ENCODE measurements at regions not wholly inside any gene's neighbourhood (a gene's known extent, or its start where the extent isn't known, plus 50 kb on each side); places are given as distances from the start of the nearest gene placed in this dataset.

DNA sequence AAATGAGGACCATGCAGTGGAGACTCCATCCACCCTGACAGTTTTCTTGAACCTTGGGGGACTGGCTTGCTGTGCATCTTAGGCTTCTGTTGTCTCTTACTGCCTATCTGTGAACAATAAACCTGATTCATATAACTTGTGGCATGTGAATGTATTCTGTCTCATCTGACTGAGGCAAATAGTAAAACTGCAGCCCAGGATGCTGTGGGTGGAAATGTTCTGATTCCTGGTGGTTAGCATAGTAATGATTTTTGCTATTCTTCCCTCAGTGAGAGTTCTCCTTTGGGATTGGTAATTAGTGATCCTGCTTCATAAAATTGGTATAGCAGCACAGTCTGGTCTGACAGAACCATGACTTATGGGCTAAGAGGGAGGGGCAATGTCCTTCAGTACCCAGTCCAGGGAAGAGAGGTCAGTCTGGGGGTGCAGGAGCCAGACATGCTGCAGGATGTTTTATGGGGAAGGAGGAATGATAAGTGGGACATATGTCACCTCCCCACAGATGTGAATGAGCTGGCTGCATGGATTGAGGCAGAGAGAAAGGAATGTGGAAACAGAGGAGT, 147.1 kb downstream of the OR2B2 start:
- no peaks in the 10 kb centered on the region for H3K9me3 ChIP-seq
- TF ChIP-seq EP300 (IDR thresholded peaks at IDR 0.05): no peak
- no peak for TF ChIP-seq POLR2AphosphoS5 (IDR thresholded peaks at IDR 0.05)
- TF ChIP-seq, protein P1, sequence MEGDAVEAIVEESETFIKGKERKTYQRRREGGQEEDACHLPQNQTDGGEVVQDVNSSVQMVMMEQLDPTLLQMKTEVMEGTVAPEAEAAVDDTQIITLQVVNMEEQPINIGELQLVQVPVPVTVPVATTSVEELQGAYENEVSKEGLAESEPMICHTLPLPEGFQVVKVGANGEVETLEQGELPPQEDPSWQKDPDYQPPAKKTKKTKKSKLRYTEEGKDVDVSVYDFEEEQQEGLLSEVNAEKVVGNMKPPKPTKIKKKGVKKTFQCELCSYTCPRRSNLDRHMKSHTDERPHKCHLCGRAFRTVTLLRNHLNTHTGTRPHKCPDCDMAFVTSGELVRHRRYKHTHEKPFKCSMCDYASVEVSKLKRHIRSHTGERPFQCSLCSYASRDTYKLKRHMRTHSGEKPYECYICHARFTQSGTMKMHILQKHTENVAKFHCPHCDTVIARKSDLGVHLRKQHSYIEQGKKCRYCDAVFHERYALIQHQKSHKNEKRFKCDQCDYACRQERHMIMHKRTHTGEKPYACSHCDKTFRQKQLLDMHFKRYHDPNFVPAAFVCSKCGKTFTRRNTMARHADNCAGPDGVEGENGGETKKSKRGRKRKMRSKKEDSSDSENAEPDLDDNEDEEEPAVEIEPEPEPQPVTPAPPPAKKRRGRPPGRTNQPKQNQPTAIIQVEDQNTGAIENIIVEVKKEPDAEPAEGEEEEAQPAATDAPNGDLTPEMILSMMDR (IDR thresholded peaks at IDR 0.05): no peak
- TF ChIP-seq POLR2A (IDR thresholded peaks at IDR 0.05): no peak
- peaks cover 100% of the 10 kb centered on the region for H3K27me3 ChIP-seq
- no peaks in the 10 kb centered on the region for H3K36me3 ChIP-seq
- H3K4me1 ChIP-seq: no peaks in the 10 kb centered on the region
- no peak for ATAC-seq
- no peak overlapping the region for H3K27ac ChIP-seq
- H3K4me3 ChIP-seq: no peak overlapping the region

DNA sequence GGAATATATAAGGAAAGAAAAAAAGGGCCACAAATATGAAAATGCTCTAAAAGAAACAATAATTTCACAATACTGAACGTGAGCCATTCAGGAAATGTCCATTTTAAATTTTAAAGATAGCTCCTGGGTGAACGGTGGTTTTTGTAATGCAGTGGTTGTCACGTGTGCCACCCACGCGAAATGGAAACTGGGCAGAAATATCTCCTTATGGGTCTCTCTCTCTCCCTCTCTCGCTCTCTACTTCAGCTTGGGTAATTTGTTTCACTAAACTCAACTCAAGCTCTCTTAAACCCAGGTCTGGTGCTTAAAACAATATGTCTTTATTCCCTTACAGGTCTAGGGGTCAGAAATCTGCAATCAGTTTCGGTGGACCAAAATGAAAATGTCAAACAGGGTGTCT, 150.8 kb downstream of the OR2B2 start:
- TF ChIP-seq EP300 (IDR thresholded peaks at IDR 0.05) (no peak), POLR2A (IDR thresholded peaks at IDR 0.05) (no peak), POLR2AphosphoS5 (IDR thresholded peaks at IDR 0.05) (no peak)
- TF ChIP-seq, protein P1 (IDR thresholded peaks at IDR 0.05): no peak
- Histone ChIP-seq H3K4me3 (no peak overlapping the region), H3K9me3 (no peaks in the 10 kb centered on the region), H3K27me3 (peaks cover 98% of the 10 kb centered on the region), H3K36me3 (no peaks in the 10 kb centered on the region), H3K27ac (no peak overlapping the region), H3K4me1 (peaks cover 0 to 5% (median 0%) of the 10 kb centered on the region in 3 donors)
- no peak for ATAC-seq
- 47 to 52% methylated on average over 7 of the region's 7 CpGs for WGBS, 2 donors (ENCODE audit: low coverage in 1 of 2)

DNA sequence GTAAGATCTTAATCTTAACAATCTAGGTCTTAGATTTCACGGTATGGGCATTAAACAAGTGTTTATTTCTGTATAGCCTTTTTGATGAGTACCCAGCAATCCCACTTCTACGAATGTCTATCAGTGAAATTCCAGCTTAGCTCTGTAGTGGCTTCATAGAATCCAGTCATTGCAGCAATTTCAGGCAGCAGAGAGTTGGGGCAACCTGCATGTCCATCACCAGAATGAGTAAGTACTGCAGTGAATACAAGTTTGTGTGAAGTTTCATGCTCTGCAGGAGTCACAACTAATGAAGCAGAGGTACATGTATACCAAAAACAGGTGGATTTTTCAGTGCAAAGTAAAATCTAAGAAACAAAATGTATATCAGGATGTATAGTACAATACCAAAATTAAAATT, 151.7 kb downstream of the OR2B2 start:
- 80% methylated on average over 2 of the region's 2 CpGs; no CpG with 5 or more reads in 1 of the 2 donors for WGBS, 2 donors (ENCODE audit: low coverage in 1 of 2)
- TF ChIP-seq, protein P1 (IDR thresholded peaks at IDR 0.05): no peak
- no peak for TF ChIP-seq POLR2A (IDR thresholded peaks at IDR 0.05)
- no peak for TF ChIP-seq POLR2AphosphoS5 (IDR thresholded peaks at IDR 0.05)
- TF ChIP-seq EP300 (IDR thresholded peaks at IDR 0.05): no peak
- no peaks in the 10 kb centered on the region for H3K9me3 ChIP-seq
- H3K4me3 ChIP-seq: no peak overlapping the region
- ATAC-seq: no peak
- no peak overlapping the region for H3K27ac ChIP-seq
- no peaks in the 10 kb centered on the region for H3K36me3 ChIP-seq
- peaks cover 0 to 5% (median 0%) of the 10 kb centered on the region in 3 donors for H3K4me1 ChIP-seq
- peaks cover 97% of the 10 kb centered on the region for H3K27me3 ChIP-seq

DNA sequence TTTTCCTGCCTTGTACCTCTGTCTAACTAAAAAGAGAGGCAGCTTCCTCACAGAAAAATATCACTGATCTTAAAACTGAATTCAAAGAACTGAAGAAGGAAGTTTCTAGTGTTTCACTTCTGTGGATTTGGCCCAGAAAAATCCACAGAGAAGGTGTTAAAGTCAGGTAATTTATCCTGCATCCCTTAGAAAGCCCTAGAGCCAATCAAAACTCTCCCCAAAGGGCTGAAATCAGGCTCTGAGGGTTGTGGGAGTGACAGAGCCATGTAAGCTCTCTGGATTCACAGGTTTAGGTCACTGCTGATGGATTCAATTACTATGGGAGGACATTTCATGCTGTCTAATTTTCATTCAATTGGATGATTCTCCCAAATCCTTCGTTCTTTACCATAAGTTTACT, 152.3 kb downstream of the OR2B2 start:
- ATAC-seq: no peak
- peaks cover 94% of the 10 kb centered on the region for H3K27me3 ChIP-seq

DNA sequence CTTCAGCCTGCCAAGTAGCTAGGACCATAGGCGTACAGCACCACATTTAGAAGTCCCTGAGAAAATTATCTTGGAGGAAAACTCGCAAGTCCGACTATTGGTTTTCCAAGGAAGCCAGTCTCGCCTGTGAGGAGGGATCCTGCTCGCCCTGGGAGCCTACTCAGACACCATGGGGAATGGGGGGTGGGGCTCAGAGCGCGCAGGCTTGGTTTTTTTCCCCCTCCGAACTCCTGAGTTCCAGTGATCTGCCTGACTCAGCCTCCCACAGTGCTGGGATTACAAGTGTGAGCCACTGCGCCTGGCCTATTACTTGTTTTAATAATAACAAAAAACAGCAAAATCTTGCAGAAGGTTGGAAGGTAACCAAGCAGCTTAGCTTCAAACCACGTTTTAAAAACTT, 153.7 kb downstream of the OR2B2 start:
- Histone ChIP-seq H3K36me3 (no peaks in the 10 kb centered on the region), H3K9me3 (no peaks in the 10 kb centered on the region), H3K4me3 (no peak overlapping the region), H3K27ac (no peak overlapping the region), H3K4me1 (peaks cover 0 to 16% (median 0%) of the 10 kb centered on the region in 3 donors), H3K27me3 (peaks cover 80% of the 10 kb centered on the region)
- ATAC-seq: no peak
- WGBS, 2 donors (ENCODE audit: low coverage in 1 of 2): 52 to 72% methylated on average over 2 to 3 of the region's 10 CpGs
- TF ChIP-seq, protein P1 (IDR thresholded peaks at IDR 0.05): no peak
- TF ChIP-seq EP300 (IDR thresholded peaks at IDR 0.05) (no peak), POLR2AphosphoS5 (IDR thresholded peaks at IDR 0.05) (no peak), POLR2A (IDR thresholded peaks at IDR 0.05) (no peak)

More for the DNA sequence above, 152.3 kb downstream of the OR2B2 start:
- Histone ChIP-seq H3K4me3 (no peak overlapping the region), H3K9me3 (no peaks in the 10 kb centered on the region), H3K27ac (no peak overlapping the region), H3K4me1 (peaks cover 0 to 5% (median 0%) of the 10 kb centered on the region in 3 donors), H3K36me3 (no peaks in the 10 kb centered on the region)
- 25 to 58% methylated on average over 1 of the region's 1 CpG for WGBS, 2 donors (ENCODE audit: low coverage in 1 of 2)
- TF ChIP-seq POLR2AphosphoS5 (IDR thresholded peaks at IDR 0.05): no peak
- no peak for TF ChIP-seq POLR2A (IDR thresholded peaks at IDR 0.05)
- TF ChIP-seq, protein P1 (IDR thresholded peaks at IDR 0.05): no peak
- no peak for TF ChIP-seq EP300 (IDR thresholded peaks at IDR 0.05)

Measured in gastroesophageal sphincter (tissue), 4 donors.